SK-N-MC (cell line): ENCODE measurements at regions not wholly inside any gene's neighbourhood (a gene's known extent, or its start where the extent isn't known, plus 50 kb on each side); places are given as distances from the start of the nearest gene placed in this dataset.

ENCODE experiments used
- EZH2 ChIP-seq: fragments of 200-600 bp; sonication (generic); IDR thresholded peaks from one replicate; pipeline ENCODE4 v1.6.1; 2017; ENCODE audit warnings: antibody characterized with exemption
- POLR2AphosphoS5 ChIP-seq: IDR thresholded peaks from 2 replicates; pipeline ENCODE4 v1.6.1; 2012; ENCODE audit warnings: mild to moderate bottlenecking, low read depth, low read length, borderline replicate concordance

- TF ChIP-seq POLR2AphosphoS5 (no peak), EZH2 (no peak)
These were observed 99.3 kb upstream of the TNRC6C start for GRCh38 chr17:77859035-77859810.
